MV-4-11 (cell line): ENCODE measurements at regions not wholly inside any gene's neighbourhood (a gene's known extent, or its start where the extent isn't known, plus 50 kb on each side); places are given as distances from the start of the nearest gene placed in this dataset.
"Not testable (repeated sequence)": the region's sequence is repeated elsewhere in the genome, so short reads cannot be mapped to it uniquely, and the experiment has no call there.

ENCODE experiments used
- DNase-seq: peaks from one replicate; lab custom pipeline; 2025; lab: John Stamatoyannopoulos, UW

DNA sequence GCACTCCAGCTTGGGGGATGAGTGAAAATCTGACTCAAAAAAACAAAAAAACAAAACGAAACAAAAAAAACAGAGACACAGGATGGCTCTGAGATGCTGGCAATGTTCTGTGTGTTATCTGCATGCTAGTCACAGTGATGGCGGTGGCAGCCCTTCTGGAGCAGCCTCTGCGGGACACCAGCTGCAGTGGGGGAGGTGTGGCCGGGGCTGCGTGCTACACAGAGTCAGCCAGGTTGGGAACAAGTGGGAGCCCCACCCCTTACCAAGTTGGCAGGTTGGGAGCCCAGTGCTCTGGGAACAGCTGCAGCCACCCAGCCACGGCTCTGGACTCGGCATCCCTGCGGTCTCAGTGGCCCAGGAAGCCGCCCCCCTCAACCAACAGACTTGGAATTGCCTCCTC is 206.5 kb upstream of the ZFP42 start:
- DNase-seq = no peak

DNA sequence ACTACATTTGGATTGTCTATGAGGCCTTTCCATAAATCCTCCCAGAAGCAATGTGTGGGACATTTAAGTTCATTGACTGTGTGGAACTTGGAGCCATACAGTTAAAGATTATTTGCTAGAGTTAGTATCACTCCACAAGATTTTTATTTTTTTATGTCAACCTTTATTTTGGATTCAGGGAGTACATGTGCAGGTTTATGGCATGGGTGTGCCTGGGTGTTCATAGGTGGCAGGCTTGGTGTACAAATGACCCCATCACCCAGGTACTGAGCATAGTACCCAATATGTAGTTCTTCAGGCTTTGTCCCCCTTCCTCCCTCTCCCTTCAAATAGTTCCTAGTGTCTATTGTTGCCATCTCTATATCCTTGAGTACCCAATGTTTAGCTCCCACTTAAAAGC is 199.8 kb upstream of the ZFP42 start:
- no peak for DNase-seq

DNA sequence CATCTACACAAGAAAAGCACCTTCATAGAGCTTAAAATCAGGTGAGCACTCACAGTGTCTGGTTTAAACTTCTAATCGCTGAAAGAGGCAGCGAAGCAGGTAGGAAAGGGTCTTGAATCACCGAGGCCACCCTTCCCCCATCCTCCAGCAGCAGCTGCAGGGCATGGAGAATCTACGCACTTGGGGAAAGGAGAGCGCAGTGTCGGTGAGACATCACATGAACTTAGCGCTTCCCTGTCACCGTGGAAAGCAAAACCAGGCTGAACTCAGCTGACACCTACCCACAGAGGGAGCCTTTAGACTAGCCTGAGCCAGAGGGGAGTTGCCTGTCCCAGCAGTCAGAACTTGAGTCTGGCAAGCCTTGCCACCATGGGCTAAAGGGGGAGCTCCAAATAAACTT is 197.2 kb upstream of the ZFP42 start:
- DNase-seq = no peak

DNA sequence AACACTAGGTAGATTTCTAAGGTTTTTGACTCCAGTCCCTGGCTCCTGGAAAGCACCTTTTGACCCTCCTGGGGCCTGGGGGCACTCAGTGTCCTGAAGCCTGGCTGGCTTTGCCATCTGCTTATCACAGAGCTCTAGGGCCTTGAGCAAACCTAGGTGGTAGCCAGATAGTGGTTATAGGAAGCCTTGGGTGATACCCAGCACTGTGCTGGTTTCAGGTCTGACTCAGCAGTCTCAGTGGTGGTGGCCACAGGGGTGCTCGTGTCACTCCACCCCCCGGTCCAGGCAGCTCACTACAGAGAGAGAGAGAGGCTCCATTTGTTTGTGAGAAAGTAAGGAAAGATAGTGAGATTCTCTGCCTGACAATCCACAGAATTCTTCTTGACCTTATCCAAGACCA is 195.8 kb upstream of the ZFP42 start:
- no peak for DNase-seq

DNA sequence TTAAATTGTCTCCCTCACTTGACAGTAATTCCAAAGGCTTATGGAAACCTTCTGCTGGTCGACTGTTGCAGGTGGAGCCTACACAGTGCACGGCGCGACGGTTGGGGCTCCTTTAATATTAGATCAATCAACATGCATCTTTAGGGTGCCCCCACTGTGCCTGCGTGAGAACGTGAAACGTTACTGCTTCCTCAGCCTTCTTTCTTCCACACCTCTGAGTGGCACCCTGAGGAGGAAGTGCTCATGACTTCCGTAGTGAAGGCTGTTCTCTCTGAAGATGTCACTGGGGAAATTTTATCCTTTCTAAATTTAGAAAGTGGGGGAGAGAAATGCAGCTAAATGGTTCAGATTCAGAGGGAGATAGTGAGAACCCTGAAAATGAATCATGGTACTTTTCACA is 184.0 kb upstream of the ZFP42 start:
- no peak for DNase-seq

DNA sequence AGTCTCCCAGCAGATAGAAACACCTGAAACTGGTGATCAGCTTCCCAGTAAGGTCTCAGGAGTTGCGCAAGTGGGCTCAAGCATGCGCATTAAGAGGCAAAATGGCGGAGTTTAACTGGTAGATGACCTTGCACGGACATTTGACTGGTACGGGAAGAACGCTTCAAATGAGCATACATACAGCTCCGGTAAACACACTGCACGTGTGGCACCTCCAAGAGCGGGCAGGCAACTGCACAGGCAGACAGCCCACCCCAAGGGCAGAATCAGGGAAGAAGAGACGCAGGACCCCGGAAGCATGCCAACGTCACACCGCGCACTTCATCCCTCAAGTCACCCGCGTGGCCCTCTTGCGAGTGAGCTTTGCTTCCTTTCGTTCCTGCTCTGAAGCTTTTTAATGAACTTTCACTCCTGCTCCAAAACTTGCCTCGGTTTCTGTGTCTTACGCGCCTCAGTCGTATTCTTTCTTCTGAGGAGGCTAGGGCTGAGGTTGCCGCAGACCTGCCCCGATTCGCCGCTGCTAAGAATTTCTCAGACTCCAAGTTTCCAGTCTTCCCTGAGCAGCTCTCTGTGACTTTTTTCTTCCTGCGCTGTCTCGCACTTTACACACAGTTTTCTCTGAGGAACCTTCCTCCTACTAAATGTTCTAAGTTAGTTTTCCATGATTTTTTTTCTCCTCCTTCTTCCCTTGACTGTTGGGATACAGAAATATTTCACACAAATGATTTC is 180.7 kb upstream of the ZFP42 start:
- DNase-seq = no peak

DNA sequence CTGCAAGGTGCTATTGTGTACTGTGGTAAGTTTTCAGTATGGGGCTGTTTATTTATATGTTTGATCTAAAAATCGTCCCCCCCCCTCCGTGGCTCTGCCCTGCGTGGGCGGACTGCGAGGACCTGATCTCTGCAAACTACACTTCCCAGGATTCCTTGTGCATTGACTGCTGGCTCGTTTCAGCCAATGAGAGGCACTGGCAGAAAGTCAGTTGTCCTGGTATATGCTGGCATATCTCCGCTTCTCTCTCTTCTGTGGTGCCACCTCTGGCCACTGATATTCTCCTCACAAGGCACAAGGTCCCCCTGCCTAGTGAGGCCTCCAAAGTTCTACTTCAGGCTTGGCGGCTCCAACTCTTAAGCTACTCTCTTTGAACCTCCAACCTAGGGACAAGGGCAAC is 168.8 kb upstream of the ZFP42 start:
- DNase-seq = no peak

DNA sequence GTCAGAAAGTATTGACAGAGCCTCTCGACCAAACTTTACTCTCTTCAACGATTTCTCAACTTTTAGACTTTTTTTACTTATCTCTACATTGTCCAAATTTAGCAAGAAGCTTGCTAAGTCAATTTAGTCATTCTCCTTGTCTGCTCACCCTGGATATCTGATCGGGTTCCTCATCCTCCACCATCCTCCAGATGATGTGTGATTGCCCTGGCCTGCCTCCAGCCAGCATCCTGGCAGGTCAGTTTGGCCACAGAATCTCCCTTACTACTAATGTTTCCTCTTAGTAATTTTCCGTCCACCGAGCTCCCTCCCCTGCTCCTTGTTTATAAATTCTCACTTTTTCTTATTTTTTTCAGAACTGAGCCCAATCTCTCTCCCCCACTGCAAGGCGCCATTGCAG is 167.9 kb upstream of the ZFP42 start:
- no peak for DNase-seq

DNA sequence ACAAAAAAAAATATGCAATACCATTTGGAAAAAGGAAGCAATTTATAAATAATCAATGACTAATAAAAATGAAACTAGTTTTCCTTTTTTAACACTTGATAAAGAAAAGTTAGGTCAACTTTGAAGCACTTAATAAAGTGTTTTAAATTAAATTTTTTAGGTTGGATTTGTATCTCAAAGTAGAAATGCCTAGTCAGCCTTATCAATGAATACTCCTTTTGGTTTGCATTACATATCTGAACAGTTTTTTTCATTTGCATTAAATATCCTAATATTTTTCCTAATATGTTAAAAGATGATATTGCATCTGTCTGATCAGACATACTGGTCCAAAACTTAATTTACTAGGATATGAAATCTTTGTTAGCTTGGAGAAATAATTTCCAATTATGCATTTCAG is 155.8 kb upstream of the ZFP42 start:
- no peak for DNase-seq

DNA sequence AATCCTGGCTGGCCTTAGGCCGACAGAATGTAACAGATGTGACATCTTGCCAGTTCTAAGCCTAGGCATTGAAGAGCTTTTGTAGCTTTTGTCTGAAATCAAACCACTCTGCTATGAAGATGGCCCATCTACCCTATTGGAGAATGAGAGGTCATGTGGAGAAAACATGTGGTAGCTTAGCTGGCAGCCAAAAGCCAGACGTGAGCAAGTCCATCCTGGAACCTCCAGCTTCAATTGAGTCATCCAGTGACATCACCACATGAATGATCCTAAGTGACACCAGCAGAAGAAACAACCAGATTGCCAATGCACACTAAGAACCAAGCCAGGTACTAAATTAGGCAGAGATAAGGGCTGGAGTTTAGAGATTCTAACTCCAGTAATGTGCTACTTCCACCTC is 154.8 kb upstream of the ZFP42 start:
- no peak for DNase-seq

DNA sequence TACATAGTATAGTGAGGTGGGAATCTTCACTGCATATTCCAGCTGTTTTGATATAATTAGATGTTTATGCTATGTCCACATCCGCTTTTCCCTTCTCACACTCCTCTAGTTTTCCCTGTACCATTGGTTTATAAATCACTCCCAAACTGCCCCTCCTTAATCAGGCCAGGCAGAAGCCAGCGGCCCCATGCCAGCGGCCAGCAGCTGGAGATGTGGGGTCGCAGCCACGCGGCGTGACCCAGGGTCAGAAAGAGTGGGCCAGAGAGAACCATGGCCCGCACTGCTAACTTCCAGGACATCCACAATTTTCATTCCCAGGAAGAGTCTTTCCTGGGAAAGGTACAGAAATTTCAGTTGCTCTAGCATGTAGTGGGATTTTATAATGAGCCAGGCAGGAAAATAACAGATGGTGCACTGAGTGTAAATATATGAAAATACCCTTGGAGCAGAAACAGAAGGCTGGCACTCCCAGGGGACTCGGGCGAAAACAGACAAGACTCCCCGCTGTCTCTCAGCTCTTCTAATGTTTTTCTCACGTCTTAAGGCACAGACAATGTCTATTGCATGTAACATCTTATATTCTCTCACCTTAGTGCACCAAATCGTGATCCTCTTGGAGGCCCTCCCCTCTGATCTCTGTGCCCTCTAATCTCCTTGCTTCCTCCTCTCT is 145.9 kb upstream of the ZFP42 start:
- no peak for DNase-seq

DNA sequence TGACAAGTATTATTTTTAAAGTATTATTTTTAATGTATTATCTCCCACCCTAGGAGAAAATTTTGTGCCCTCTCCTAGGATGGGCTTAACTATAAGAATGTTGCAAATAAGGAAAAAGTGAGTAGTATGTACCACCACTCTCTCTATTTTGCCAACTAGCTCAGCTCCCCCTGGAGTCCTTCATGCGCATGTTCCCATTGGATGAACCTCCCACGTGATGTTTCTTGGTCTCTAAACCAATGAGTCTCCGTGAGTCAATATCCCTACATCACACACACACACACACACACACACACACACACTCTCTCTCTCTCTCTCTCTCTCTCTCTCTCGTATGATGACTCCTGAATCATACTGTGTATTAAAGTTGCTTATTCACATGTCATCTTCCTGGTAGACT is 129.7 kb upstream of the ZFP42 start:
- DNase-seq = no peak

DNA sequence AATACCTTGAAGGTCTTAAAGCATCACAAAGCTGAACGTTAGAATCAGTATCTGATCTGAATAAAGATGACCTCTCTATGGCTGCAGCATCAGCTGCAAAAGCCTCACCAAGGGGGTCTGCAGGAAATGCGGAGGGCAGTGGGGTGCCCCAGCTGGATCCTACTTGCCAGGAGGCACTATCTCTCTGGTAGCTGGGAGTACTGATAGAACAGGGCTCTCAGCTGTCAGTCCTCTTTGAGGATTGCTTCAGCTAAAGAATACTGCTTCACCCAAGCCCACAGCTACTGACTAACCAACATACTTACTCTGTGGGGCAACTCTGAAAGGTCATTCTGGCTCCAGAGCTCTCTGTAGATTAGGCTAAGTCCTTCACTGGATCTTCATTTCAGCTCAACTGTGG is 112.5 kb upstream of the ZFP42 start:
- no peak for DNase-seq

DNA sequence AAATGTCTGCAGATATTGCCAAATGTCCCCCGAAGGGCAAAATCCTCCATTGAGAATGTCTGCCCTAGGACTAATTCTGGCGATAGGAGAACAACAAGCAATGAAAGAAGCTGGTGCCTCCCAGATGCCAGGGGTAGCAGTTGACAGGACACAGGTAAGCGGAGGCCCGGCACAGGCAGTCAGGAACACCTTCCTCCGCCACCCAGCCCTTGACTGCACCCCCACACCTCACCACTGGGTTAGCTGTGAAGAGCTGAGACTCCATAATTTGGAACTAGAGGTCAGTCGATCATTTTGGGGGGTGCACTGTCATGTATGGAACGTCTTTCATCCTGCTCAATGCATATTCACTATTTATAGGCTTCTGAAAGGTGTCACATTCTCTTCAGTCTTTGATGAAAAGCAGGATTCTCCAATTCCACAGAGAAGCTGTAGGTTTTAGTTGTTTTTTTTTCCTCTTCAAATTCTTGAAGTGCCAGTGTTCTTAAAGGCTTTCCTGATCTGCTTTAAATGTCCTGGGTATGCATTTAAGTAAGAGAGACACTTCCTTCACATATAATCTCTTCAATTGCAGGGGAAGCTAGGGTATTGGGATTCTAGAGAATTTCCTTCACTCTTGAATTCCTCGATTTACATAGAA is 111.6 kb upstream of the ZFP42 start:
- no peak for DNase-seq

DNA sequence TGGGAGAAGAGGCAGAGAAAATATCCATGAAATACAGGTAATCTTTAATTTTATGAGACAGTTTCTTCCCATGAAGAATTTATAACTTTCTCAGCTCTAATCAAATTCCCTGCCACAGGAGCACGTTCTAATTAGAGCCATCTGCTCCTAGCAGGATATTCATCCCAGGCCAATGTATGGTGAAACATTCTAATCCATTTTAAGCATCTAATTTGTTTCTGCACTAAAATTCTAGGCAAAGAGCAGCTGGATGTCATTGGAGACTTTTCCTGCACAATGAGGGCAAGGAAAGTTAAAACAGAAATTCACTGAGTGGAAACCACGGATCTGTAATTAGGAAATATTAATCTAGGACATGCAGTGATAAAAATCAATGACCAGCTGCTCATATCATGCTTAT is 107.7 kb upstream of the ZFP42 start:
- DNase-seq = no peak

DNA sequence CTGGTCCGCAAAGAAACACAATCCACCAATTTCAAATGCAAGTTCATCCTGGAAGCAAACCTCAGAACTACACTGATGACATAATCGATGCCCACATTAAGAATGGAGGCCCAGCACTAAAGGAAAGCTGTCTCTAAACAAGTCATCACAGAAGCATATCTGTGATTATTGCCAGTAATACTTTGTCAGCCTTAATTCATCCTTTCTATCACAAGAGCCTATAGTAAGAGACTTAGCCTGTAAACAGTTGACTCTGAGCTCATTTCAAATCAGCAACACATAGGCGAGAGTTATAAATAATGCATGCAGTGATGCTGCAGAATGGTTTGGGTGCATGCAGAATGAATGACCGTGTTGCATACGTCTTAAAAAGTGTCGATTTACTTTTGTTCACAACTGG is 105.9 kb upstream of the ZFP42 start:
- DNase-seq = no peak

DNA sequence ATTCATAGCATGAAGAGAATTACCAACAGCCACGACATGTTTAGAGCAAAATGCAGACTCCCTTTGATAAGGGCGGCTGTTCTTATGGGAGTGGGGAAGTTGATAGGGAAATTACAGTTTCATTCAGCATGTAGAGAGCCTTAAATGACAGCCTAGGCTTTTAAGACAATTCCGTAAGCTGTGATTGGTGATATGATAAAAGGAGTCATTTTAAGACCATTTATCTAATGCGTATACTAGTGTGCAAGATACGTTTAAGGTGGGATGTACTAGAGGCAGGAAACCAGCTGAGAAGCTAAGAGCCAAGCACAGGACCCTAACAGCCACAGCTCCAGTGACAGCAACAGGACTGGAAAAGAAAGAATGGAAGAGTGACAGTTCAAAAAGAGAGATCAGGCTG is 102.2 kb upstream of the ZFP42 start:
- no peak for DNase-seq

DNA sequence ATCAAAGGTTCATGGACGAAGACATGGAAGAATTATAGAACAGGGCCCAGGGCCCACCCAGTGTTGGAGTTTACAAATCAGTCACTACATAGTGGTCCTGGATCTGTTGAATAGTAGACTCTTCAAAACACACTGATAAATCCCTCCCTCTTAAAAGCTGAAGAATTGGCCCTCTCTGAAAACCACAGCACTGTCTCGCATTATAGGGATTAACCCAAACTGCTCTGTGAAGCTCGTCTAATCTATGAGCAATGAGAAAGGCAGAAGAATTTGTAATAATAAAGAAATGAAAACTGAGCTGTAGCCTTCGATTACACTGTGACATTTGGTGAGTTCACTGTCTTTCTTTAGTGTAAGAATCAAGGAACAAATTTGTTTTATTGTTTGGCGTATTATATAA is 92.5 kb upstream of the ZFP42 start:
- DNase-seq = no peak

DNA sequence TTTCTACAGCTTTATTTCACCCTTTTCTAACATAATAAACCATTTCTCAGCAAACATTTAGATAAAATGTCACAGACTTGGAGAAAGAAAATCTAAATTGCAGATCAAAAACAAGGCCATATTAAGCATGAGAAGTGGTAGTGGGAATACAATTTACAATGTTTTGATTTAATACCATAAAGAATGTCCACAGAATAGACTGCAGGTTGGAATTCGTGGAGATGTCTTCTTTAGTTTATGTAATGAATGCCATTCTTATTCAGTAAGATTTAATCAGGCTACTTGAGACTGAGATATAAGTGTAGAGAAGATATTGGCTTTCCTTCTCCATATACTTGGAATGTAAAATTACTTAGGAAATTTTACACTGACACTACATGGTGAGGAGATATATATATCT is 91.9 kb upstream of the ZFP42 start:
- DNase-seq = no peak

DNA sequence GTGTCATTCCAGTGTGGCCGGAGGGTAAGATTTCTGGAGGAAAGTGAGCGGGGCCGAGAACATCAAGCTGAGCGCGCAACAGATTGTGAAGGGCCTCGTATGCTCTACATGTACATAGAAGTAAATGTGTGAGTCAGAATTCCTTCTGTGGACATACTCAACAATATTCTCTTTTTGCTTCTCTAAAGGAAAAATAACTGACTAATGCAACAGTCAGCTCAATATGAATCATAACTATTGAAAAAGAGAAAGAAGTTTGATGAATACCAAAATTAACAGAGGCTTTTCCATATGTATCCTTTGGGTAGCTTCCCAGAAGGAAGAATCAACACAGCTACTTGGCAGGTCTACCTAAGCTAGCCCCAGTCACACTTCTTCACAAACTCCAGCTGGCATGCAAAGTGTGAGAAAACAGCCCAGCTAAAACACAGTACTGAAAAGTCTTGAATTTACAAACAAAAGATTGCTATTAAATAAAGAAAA is 87.5 kb upstream of the ZFP42 start:
- DNase-seq = no peak

DNA sequence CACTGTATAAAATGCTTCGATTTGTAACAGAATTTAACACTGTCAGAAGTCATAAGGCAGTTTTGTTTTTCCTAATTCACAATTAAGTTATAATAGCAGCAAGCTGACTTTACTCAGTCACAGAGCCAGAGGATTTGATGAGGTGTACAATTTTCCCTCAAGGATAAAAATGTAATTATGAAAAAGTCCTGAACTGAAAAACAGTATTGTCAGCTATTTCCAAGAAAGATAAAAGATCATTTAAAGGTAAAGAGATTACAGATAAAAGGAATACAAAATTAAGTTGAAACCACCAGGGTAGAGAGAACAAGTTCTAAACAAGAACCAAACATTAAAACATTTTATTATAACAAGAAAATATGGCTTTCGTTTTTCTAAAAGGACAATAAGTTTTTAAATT is 86.8 kb upstream of the ZFP42 start:
- no peak for DNase-seq

DNA sequence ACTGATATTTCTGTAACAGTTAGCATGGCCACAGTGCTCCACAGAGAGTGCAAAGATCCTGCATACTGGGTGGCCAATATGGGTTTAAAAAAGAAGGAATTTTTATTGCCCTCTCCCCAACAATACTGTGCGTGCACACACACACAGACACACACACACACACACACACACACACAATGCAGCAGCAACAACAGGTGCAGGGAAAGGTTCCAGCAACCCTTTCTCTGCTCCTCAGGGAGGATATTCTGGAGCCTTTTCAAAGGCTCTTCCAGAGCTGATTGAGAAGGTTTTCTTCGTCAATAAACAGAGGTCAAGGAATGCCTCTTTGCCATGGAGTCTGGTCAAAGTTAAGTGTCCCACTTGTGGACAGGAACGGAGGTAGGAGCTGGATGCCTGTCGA is 84.8 kb upstream of the ZFP42 start:
- no peak for DNase-seq

DNA sequence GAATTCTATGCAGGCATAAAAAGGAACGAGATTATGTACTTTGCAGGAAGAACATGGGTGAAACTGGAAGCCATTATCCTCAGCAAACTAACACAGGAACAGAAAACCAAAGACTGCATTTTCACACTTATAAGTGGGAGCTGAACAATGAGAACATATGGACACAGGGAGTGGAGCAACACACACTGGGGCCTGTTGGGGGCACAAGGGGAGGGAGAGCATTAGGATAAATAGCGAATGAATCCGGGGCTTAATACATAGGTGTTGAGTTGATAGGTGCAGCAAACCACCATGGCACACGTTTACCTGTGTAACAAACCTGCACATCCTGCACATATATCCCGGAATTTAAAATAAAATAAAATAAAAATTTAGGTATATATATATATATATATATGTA is 80.2 kb upstream of the ZFP42 start:
- DNase-seq = not testable (repeated sequence)

DNA sequence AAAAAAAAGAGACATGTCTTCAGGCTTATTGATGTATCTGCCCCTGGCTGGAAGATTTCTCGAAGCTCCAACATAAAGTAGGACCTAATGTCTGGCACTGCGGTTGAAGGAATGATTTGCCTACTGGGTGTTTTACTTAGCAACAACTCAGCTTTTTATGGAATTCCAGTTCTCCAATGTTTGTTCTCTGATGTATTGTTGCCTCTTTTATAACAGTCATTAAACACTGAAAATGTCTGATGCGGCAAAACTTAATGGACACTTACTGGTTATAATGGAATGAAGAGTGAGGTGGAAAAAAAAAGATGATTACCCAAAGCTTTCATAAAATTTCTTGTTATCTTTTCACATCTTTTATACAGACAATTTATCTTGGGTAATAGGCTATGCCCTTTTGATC is 75.6 kb upstream of the ZFP42 start:
- DNase-seq = no peak
